ENCODE measurements at regions not wholly inside any gene's neighbourhood (a gene's known extent, or its start where the extent isn't known, plus 50 kb on each side); places are given as distances from the start of the nearest gene placed in this dataset.

GRCh38 chr1:67482733-67483482, 52.7 kb upstream of the SERBP1 start:
- no peak for TF ChIP-seq CTCF (IDR thresholded peaks at IDR 0.05; ENCODE audit: unreplicated experiment)
- CTCF ChIA-PET: no interaction called here
- Mint-ChIP-seq H3K4me1 (ENCODE audit: low read depth, unreplicated experiment) (no peaks in the 10 kb centered on the region), H3K36me3 (ENCODE audit: insufficient read depth, unreplicated experiment) (no peaks in the 10 kb centered on the region), H3K27me3 (ENCODE audit: unreplicated experiment) (no peaks in the 10 kb centered on the region), H3K27ac (ENCODE audit: unreplicated experiment) (no peak overlapping the region), H3K4me3 (ENCODE audit: low read depth, unreplicated experiment) (no peak overlapping the region), H3K9me3 (ENCODE audit: low read depth, unreplicated experiment) (no peaks in the 10 kb centered on the region)
- no peak for DNase-seq
- BruUV-seq (replicated peaks): no TSS peak
- intact Hi-C loops (cut with micrococcal nuclease; ENCODE audit: unreplicated experiment): no loop called here

- H3K9me3 Mint-ChIP-seq (ENCODE audit: low read depth, unreplicated experiment): no peaks in the 10 kb centered on the region
- intact Hi-C loops (cut with micrococcal nuclease; ENCODE audit: unreplicated experiment): no loop called here
- no peak overlapping the region for H3K27ac Mint-ChIP-seq (ENCODE audit: unreplicated experiment)
- no peaks in the 10 kb centered on the region for H3K27me3 Mint-ChIP-seq (ENCODE audit: unreplicated experiment)
- no peak for TF ChIP-seq CTCF (IDR thresholded peaks at IDR 0.05; ENCODE audit: unreplicated experiment)
- H3K36me3 Mint-ChIP-seq (ENCODE audit: insufficient read depth, unreplicated experiment): no peaks in the 10 kb centered on the region
- CTCF ChIA-PET: no interaction called here
- no peak overlapping the region for H3K4me3 Mint-ChIP-seq (ENCODE audit: low read depth, unreplicated experiment)
- H3K4me1 Mint-ChIP-seq (ENCODE audit: low read depth, unreplicated experiment): no peaks in the 10 kb centered on the region
- no peak for DNase-seq
- no TSS peak for BruUV-seq (replicated peaks)
Observed at GRCh38 chr1:67484492-67484891, 54.3 kb upstream of the SERBP1 start.

GRCh38 chr1:67485046-67485811, 55.0 kb upstream of the SERBP1 start:
- Mint-ChIP-seq H3K36me3 (ENCODE audit: insufficient read depth, unreplicated experiment) (no peaks in the 10 kb centered on the region), H3K4me3 (ENCODE audit: low read depth, unreplicated experiment) (no peak overlapping the region), H3K4me1 (ENCODE audit: low read depth, unreplicated experiment) (no peaks in the 10 kb centered on the region), H3K27me3 (ENCODE audit: unreplicated experiment) (no peaks in the 10 kb centered on the region), H3K9me3 (ENCODE audit: low read depth, unreplicated experiment) (no peaks in the 10 kb centered on the region), H3K27ac (ENCODE audit: unreplicated experiment) (no peak overlapping the region)
- BruUV-seq (replicated peaks): no TSS peak
- CTCF ChIA-PET: no interaction called here
- no peak for TF ChIP-seq CTCF (IDR thresholded peaks at IDR 0.05; ENCODE audit: unreplicated experiment)
- intact Hi-C loops (cut with micrococcal nuclease; ENCODE audit: unreplicated experiment): no loop called here
- DNase-seq: no peak

GRCh38 chr1:67489643-67490042, 59.4 kb upstream of the SERBP1 start:
- H3K9me3 Mint-ChIP-seq (ENCODE audit: low read depth, unreplicated experiment): no peaks in the 10 kb centered on the region
- H3K4me1 Mint-ChIP-seq (ENCODE audit: low read depth, unreplicated experiment): no peaks in the 10 kb centered on the region
- intact Hi-C loops (cut with micrococcal nuclease; ENCODE audit: unreplicated experiment): no loop called here
- no peak for TF ChIP-seq CTCF (IDR thresholded peaks at IDR 0.05; ENCODE audit: unreplicated experiment)
- CTCF ChIA-PET: no interaction called here
- H3K27me3 Mint-ChIP-seq (ENCODE audit: unreplicated experiment): no peaks in the 10 kb centered on the region
- no peak overlapping the region for H3K27ac Mint-ChIP-seq (ENCODE audit: unreplicated experiment)
- BruUV-seq (replicated peaks): no TSS peak
- no peak overlapping the region for H3K4me3 Mint-ChIP-seq (ENCODE audit: low read depth, unreplicated experiment)
- no peaks in the 10 kb centered on the region for H3K36me3 Mint-ChIP-seq (ENCODE audit: insufficient read depth, unreplicated experiment)
- DNase-seq: no peak
